ENCODE measurements at regions not wholly inside any gene's neighbourhood (a gene's known extent, or its start where the extent isn't known, plus 50 kb on each side); places are given as distances from the start of the nearest gene placed in this dataset.

- ATAC-seq = no peak
- Histone ChIP-seq H3K4me3 (peak overlapping the region; percentile 70), H3K4me1 (peaks cover 12% of the 10 kb centered on the region), H3K27ac (no peak overlapping the region), H3K27me3 (ENCODE audit: low read depth) (no peaks in the 10 kb centered on the region), H3K36me3 (peaks cover 21% of the 10 kb centered on the region), H3K9me3 (no peaks in the 10 kb centered on the region)
- no peak for TF ChIP-seq CTCF (IDR thresholded peaks at IDR 0.05)
- DNase-seq = no peak
- intact Hi-C loops (cut with DNase I) = no loop called here
Measured at GRCh38 chr3:107242579-107242978, 134.7 kb upstream of the CCDC54 start.

DNA sequence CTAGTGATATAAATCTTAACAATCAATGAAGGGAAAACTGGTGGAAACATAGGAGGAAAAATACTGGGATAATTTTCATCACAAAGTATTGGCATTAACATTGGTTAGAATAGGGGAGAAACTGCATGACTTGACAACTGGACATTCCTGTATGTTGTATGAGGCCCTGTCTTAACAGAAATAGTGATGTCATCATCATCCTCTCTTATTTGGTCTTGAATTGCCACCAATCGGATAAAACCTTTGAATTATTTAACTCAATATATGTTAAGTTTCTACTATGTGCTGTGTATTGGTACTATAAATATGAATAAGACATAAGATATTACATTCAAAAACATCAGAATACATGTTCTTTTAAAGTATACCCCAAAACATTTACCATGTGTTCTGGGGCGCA, 130.1 kb upstream of the CCDC54 start:
- H3K9me3 ChIP-seq = no peaks in the 10 kb centered on the region
- H3K4me1 ChIP-seq = no peaks in the 10 kb centered on the region
- ATAC-seq = no peak
- H3K36me3 ChIP-seq = peaks cover 32% of the 10 kb centered on the region
- no peak overlapping the region for H3K4me3 ChIP-seq
- intact Hi-C loops (cut with DNase I) = no loop called here
- no peak for DNase-seq
- no peaks in the 10 kb centered on the region for H3K27me3 ChIP-seq (ENCODE audit: low read depth)
- TF ChIP-seq CTCF (IDR thresholded peaks at IDR 0.05) = no peak
- H3K27ac ChIP-seq = no peak overlapping the region

- DNase-seq (no peak), ATAC-seq (no peak)
- Histone ChIP-seq H3K27me3 (ENCODE audit: low read depth) (no peaks in the 10 kb centered on the region), H3K36me3 (peaks cover 32% of the 10 kb centered on the region), H3K9me3 (no peaks in the 10 kb centered on the region), H3K27ac (no peak overlapping the region), H3K4me1 (no peaks in the 10 kb centered on the region), H3K4me3 (no peak overlapping the region)
- intact Hi-C loops (cut with DNase I) = no loop called here
- no peak for TF ChIP-seq CTCF (IDR thresholded peaks at IDR 0.05)
Measured at GRCh38 chr3:107249132-107249531, 128.1 kb upstream of the CCDC54 start.

DNA sequence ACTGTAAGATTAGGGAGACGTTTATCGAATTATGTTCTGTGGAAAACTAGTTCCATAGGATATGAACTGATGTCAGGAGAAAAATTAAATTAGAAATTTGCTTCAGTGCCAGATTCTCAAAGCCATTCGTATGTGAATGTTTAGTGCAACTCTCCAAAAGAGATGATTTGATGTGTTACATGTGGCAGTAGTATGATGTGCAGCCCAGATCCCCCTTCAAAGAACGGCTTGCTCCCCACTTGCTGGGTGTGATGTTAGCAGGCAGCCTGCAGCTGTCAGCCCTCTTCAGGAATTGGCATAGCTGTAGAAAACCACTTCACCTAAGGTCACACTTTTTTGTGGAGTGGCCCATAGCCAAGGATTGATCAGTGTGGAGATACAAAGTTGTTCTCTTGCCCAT, 127.0 kb upstream of the CCDC54 start:
- ATAC-seq (no peak), DNase-seq (no peak)
- no peak for TF ChIP-seq CTCF (IDR thresholded peaks at IDR 0.05)
- no peak overlapping the region for H3K4me3 ChIP-seq
- peaks cover 32% of the 10 kb centered on the region for H3K36me3 ChIP-seq
- H3K27ac ChIP-seq = no peak overlapping the region
- no peaks in the 10 kb centered on the region for H3K9me3 ChIP-seq
- no peaks in the 10 kb centered on the region for H3K27me3 ChIP-seq (ENCODE audit: low read depth)
- intact Hi-C loops (cut with DNase I) = no loop called here
- no peaks in the 10 kb centered on the region for H3K4me1 ChIP-seq

- intact Hi-C loops (cut with DNase I) = no loop called here
- no peak overlapping the region for H3K4me3 ChIP-seq
- no peaks in the 10 kb centered on the region for H3K27me3 ChIP-seq (ENCODE audit: low read depth)
- no peaks in the 10 kb centered on the region for H3K9me3 ChIP-seq
- TF ChIP-seq CTCF (IDR thresholded peaks at IDR 0.05) = no peak
- DNase-seq = no peak
- ATAC-seq = no peak
- H3K36me3 ChIP-seq = peaks cover 19% of the 10 kb centered on the region
- no peak overlapping the region for H3K27ac ChIP-seq
- H3K4me1 ChIP-seq = no peaks in the 10 kb centered on the region
Measured at GRCh38 chr3:107251819-107252218, 125.4 kb upstream of the CCDC54 start.

DNA sequence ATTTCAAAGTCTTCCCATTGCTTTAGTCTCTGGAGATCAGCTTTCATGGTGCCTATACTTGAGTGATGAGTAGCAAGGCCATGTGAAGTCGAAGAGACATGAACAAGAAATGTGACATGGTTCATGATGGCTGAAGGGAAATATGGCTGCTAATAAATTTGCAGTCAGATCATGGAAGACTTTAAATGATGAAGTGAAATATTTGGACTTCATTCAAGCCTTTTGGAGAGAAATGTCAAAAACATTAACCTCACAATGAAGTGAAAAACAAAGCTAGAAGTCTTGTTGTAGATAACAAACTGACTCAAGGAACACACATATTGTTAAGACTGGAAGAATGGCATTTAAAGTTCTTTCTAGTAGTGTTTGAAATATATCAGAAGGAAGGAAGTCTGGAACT, 120.3 kb upstream of the CCDC54 start:
- no peaks in the 10 kb centered on the region for H3K9me3 ChIP-seq
- ATAC-seq (no peak), DNase-seq (no peak)
- H3K27ac ChIP-seq = no peak overlapping the region
- intact Hi-C loops (cut with DNase I) = no loop called here
- no peak overlapping the region for H3K4me3 ChIP-seq
- no peaks in the 10 kb centered on the region for H3K36me3 ChIP-seq
- H3K4me1 ChIP-seq = no peaks in the 10 kb centered on the region
- H3K27me3 ChIP-seq (ENCODE audit: low read depth) = no peaks in the 10 kb centered on the region
- TF ChIP-seq CTCF (IDR thresholded peaks at IDR 0.05) = no peak

Measured in lower lobe of right lung (tissue), 2 donors.